ENCODE measurements at regions not wholly inside any gene's neighbourhood (a gene's known extent, or its start where the extent isn't known, plus 50 kb on each side); places are given as distances from the start of the nearest gene placed in this dataset.

DNA sequence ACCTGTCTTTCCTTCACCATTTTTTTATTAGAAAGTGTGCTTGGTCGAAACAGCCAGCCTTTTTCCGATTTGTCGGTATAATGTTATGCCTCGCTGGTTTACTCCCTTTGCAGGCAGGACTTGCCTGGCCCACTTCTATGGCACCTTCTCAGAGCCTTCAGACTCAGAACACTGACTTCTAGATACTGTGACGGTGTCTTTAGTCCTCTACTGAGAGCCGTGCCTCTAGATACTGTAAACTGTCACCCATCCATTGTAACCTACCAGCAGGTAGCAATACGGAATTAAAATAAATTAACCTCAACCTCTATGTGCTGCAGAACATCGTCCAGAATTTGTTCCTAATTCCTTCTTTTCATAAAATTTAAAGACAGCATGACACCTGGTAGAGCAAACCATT is 247.7 kb upstream of the TTC14 start:
- TF ChIP-seq SREBF2 (IDR thresholded peaks at IDR 0.05) (no peak), POLR2A (IDR thresholded peaks at IDR 0.05; ENCODE audit: low read length) (no peak), MYC (IDR thresholded peaks at IDR 0.05; ENCODE audit: borderline replicate concordance, low read length) (no peak)
- TF ChIP-seq, protein P1, sequence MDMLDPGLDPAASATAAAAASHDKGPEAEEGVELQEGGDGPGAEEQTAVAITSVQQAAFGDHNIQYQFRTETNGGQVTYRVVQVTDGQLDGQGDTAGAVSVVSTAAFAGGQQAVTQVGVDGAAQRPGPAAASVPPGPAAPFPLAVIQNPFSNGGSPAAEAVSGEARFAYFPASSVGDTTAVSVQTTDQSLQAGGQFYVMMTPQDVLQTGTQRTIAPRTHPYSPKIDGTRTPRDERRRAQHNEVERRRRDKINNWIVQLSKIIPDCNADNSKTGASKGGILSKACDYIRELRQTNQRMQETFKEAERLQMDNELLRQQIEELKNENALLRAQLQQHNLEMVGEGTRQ (IDR thresholded peaks at IDR 0.05): no peak
- TF ChIP-seq, protein P2, sequence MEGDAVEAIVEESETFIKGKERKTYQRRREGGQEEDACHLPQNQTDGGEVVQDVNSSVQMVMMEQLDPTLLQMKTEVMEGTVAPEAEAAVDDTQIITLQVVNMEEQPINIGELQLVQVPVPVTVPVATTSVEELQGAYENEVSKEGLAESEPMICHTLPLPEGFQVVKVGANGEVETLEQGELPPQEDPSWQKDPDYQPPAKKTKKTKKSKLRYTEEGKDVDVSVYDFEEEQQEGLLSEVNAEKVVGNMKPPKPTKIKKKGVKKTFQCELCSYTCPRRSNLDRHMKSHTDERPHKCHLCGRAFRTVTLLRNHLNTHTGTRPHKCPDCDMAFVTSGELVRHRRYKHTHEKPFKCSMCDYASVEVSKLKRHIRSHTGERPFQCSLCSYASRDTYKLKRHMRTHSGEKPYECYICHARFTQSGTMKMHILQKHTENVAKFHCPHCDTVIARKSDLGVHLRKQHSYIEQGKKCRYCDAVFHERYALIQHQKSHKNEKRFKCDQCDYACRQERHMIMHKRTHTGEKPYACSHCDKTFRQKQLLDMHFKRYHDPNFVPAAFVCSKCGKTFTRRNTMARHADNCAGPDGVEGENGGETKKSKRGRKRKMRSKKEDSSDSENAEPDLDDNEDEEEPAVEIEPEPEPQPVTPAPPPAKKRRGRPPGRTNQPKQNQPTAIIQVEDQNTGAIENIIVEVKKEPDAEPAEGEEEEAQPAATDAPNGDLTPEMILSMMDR (IDR thresholded peaks at IDR 0.05): no peak
